ENCODE measurements at regions not wholly inside any gene's neighbourhood (a gene's known extent, or its start where the extent isn't known, plus 50 kb on each side); places are given as distances from the start of the nearest gene placed in this dataset.
"Not testable (repeated sequence)": the region's sequence is repeated elsewhere in the genome, so short reads cannot be mapped to it uniquely, and the experiment has no call there.

DNA sequence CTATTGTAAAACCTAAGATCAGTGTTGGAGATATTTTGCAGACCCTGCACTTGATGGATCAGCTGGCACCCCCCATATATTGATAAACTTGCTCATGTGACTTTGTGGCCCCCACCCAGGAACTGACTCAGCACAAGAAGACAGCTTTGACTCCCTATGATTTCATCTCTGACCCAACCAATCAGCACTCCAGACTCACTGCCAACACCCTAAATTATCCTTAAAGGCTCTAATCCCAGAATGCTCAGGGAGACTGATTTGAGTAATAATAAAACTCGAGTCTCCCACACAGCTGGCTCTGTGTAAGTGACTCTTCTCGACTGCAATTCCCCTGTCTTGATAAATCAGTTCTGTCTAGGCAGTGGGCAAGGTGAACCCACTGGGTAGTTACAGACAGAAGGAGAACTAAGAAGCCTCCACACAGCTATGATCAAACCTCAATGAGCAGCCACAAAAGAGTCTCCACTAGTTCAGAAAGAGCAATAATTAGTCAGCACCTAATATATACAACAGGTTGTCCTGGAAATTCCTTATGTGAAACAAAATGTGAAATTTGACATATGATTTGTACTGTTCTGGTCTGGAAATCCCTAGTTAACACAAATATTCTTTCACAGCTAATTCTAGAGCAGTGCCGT, 52.2 kb downstream of the ACTL7B start:
- DNase-seq: no peak

DNA sequence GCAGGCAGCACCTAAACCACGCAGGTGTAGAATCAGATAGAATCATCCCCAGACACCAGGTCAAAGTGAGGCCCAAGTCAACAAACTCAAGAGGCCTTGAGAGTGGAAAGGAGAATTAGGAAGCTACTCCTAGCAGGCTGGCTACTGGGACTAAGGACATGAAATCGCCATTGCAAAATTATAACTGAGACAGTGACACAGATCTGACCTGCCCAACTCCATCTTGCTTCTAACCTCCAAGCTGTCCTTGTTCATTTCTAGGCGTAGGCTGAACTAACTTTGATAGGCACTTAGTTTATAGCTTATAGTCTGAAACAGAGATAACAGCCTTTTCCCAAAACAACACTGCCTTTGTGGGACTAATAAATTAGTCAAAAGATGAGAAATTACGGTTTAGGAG, 52.8 kb downstream of the ACTL7B start:
- no peak for DNase-seq

- no peak for DNase-seq
Measured at GRCh38 chr9:108801949-108802348, 53.8 kb downstream of the ACTL7B start.

DNA sequence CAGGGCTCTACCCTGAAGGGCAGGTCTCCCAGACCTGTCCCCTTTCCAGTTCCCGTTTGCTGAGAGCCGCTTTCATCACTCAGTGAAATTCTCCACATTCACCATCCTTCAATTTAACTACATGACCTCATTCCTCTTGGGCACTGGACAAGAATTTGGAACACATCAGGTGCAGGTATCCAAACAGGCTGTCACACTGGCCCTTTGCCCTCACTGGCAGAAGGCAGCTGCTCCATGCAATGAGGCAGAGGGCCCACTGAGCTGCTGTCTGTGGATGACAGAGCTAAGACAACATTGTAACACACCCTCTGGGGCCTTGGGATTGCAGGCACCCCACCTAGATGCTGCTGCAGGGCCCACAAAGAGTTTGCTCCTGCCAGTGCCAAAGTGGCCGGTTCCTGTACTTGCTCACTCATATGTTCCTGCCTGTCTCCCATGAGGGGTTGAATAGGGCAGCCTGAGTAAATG, 55.1 kb downstream of the ACTL7B start:
- DNase-seq: no peak

GRCh38 chr9:108793573-108793972, 62.2 kb downstream of the ACTL7B start:
- no peak for DNase-seq

GRCh38 chr9:108789742-108790141, 66.0 kb downstream of the ACTL7B start:
- DNase-seq: no peak

GRCh38 chr9:108787690-108788048, 68.1 kb downstream of the ACTL7B start:
- no peak for DNase-seq

GRCh38 chr9:108786901-108787689, 68.7 kb downstream of the ACTL7B start:
- no peak for DNase-seq

- DNase-seq: no peak
Measured at GRCh38 chr9:108786322-108786721, 69.5 kb downstream of the ACTL7B start.

DNA sequence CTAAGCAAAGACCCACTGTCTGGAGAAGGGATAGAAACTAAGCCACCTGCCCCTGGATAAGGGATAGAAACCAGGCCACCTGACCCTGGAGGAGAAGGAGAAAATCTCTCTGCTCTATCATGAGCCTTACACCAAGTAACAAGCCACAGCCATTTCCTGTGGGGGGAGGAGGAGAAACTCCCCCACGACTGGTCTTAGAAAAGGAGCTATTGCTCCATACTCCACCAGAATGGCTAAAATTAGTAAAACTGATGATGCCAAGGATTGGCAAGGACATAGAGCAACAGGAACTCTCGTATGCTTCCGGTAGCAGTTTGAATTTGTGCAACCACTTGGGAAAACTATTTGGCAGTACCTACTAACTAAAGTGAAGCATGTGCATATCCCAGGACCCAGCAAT, 70.8 kb downstream of the ACTL7B start:
- no peak for DNase-seq

DNA sequence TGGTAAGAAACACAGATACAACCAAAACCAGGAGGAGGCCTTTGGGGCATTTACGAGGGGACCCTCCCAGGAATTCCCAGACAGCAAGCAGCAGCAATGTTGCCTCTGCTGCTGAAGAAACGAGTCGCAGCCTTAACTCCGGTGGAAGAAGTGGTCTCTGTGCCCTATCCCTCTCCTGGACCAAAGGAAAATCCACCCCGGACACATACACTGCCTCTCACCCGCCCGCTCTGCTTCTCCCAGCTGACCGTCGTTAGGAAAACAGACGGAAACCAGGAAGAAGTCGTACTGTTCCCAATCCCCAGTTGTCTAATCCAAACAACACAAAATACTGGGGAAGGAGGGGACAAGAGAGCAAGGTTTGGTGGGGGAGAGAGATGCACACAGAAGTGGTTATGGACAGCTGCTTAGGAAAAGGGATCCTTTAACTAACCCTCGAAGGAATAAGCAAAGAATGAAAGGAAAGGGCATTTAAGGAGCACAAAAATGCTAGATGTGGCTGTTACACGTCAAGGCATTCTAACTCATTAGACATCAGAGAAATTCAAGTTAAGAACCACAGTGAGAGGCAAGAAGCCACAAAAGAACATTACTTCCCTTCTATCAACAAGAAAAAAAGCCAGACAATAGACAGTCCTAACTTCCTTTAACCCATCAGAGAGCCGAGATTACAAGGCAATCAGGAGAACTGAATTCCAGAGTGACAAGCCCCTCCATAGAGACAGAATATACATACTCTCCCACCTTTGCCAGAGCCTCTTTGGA, 71.9 kb downstream of the ACTL7B start:
- DNase-seq: no peak

DNA sequence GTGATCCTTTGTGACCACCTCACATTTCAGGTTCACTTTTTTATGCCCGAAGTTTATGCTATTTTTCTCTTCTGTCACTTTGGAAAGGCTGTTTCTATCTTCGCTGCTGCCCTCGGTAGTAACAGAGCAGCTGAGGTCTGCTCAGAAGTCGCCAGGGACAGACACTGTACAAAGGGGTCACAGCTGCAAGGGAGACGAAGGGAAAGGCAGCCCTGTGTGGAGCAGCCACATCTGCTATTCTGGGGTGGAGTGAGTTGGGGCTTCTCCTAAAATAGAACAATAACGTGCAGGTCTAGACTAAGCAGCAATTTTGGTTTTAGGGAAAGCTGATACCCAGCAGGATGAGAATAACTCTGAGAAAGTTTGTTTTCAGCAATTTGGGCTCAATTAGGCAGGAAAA, 72.5 kb downstream of the ACTL7B start:
- DNase-seq: no peak

DNA sequence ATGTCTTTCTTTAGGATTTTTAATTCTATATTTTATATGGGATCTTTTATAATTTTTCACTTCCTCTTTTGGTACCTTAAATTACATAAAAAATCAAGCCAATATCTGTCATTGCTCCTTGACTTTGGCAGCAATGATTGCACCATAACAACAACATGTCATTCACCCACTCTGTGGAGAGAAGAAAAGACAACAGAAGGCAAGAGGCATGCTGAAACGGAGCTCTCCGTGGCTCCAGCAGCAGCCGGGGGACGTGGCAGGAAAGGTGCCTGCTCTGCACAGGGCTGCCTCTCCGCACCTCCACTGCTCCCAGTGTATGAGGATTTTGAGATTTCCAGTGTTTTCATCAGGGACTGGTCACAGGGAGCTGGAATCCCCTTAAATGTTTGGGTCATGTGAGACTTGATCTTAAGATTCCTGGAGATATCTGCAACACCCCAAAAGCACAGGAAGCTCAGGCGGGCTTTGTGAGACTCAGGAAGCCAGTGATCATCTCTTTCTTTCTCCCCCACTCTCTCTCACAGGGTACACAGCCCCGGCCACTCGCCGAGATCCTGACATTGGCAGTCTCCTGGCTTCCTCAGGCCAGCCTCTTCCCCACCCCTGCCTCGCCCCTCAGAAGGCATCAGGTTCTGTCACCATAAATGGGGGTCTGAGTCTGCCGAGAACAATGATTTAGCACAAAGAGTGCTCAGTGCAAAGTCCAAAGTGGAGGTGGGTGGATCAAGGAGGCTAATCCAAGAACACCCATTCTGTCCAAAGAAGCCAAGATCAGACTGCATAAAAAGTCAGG, 74.6 kb downstream of the ACTL7B start:
- DNase-seq: no peak

- no peak for DNase-seq
Measured at GRCh38 chr9:108779551-108780325, 76.0 kb downstream of the ACTL7B start.

DNA sequence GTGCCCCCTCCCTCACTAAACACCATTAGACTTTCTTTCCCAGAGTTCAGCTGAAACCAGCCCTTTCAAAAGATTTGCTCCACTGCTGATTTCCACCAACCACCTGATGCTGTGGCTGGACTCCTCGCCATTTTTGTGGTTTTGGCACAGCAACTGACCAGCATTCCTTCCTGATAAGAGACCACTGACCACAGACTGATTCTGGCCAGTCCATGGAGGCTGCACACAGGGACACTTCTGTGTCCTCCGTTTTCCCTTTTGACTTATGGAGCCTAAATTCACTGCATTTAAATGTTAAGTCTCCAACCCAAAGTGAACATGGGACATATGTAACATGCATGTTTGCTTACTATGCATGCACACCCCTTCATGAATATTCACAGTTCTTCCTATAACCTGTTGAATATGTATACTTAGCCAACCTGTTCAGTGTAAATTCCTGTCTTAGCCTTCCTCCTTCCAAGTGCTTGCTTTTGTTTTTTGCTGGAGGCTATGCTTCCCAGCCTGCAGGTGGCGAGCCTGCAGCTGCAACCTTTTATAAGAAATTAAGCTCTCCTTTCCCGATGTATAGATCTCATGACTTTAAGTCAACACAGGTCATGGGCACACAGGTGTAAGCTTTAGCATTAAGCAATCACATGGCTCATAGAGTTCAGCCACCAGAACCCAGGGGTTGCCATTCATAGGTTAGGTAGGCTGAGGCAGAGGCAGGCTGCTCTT, 78.7 kb downstream of the ACTL7B start:
- no peak for DNase-seq

DNA sequence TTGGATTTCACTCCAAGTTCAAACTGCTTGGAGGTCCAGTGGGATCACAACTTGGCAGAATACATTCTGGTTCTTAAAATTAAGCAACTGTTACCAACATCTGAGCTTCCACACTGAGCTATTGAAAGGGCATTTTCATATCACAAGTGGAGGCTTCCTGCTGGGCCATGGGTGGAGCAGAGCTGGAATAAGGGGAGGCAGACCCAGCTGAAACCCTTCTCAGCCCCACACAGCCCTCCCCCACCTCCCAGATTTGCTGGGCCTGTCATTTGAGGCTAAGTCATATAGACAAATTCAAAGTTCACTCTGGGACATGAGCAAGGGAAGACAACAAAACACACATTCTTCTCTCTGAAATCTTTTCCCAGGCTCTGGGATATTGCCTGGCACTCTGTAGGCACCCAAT, 79.9 kb downstream of the ACTL7B start:
- no peak for DNase-seq

- not testable (repeated sequence) for DNase-seq
Measured at GRCh38 chr9:108774088-108774487, 81.7 kb downstream of the ACTL7B start.

DNA sequence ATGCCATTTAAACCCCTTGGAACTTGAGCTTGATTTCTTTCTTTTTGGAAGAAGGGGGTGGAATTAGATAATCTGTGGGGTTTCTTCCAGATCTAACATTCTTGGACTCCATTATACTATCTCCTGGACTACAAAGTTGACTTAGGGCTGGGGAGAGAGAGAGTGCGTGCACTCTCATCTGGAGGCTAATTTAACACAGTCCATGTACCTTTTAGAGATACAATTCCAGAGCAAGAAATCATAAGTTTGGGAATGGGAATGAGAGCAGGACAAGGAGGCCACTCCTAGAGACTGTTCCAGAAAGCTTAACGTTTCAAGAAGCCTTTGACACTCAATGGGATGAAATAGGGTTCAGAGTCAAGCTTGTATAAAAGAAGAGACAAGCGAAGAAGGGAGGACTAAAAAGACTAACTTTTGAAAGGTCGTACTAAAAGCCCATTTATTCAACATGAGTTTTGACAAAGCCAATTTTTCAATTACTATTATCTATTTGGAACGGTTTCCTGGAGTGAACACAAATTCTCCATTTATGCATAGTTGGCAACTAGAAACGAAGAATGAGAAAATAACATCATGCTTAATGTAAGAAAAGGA, 83.4 kb downstream of the ACTL7B start:
- no peak for DNase-seq

DNA sequence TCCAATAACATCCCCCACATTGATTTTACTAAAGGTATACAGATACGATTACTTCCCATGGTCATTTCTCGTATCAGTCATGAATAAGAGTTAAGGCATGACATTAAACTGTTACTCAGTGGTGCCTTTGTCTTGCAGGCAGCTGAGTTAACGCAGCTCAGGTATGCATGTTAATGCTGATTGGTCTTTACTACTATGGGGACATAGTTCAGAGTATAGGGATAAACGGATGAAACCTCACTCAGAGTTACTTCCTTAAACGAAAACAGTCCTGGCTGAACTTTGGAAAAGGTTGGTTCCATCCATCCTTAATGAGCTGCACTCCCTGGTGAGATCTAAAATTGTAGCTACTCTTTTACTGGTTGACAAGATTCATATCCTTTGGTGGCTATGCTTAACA, 87.0 kb downstream of the ACTL7B start:
- no peak for DNase-seq

GRCh38 chr9:108766626-108767161, 89.1 kb downstream of the ACTL7B start:
- DNase-seq: no peak

- no peak for DNase-seq
Measured at GRCh38 chr9:108765265-108765664, 90.5 kb downstream of the ACTL7B start.
